T-helper 1 cell treated with Interleukin-12 subunit alpha and Interleukin-12 subunit beta and Interleukin-4 antibody, amounts not matched to agents 30 ng/mL and 1 ng/mL, for 36 hours (primary cell): ENCODE measurements at regions not wholly inside any gene's neighbourhood (a gene's known extent, or its start where the extent isn't known, plus 50 kb on each side); places are given as distances from the start of the nearest gene placed in this dataset.

Experiments
- intact Hi-C: fragments of 100-400 bp; cut with micrococcal nuclease; formaldehyde crosslinking; loops from one replicate; pipeline ENCODE4 v1.15.1; 2024

- intact Hi-C loops = no loop called here
These were observed 59.1 kb downstream of the BOD1 start for GRCh38 chr5:173557123-173557903.

GRCh38 chr5:173556142-173557028 lies 60.1 kb downstream of the BOD1 start:
- intact Hi-C loops = no loop called here

DNA sequence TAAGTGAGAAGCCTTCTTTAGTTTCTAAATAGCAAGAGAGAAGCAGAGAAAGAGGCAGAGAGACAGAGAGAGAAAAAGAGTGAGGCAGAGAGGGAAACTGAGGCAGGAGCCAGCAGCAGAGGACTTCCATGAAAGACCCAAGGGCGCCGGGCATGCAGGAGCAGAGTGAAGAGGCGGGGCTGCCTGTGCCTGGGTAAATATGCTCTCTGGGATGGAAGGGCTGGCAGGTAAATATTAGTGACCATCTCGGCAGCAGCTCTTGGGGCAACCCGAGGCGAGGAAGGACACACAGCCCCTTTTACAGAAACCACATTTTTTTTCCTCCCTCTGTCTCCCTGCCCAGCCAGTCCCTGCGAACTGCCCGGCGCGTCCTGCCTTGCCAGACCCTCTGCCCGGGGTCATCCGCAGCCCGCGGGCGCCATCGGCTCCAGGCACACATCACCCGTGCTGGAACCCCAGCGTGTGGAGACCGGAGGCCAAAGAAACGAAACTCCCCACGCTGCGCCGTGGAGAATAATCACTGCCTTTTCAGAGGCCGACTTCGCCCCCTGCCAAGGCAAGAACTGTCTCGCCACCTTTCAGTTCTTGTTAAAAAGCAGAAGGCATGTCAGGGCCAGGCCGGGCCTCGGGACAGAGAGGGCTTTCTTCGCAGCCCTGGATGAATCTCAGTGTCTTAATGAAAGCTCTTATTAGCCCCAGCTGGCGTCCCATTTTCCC lies 61.3 kb downstream of the BOD1 start:
- intact Hi-C loops = no loop called here

- intact Hi-C loops = no loop called here
These were observed 62.2 kb downstream of the BOD1 start for GRCh38 chr5:173554038-173554955.

- intact Hi-C loops = no loop called here
These were observed 65.8 kb downstream of the BOD1 start for GRCh38 chr5:173550641-173551040.

- intact Hi-C loops = no loop called here
These were observed 66.8 kb downstream of the BOD1 start for GRCh38 chr5:173549644-173550043.

DNA sequence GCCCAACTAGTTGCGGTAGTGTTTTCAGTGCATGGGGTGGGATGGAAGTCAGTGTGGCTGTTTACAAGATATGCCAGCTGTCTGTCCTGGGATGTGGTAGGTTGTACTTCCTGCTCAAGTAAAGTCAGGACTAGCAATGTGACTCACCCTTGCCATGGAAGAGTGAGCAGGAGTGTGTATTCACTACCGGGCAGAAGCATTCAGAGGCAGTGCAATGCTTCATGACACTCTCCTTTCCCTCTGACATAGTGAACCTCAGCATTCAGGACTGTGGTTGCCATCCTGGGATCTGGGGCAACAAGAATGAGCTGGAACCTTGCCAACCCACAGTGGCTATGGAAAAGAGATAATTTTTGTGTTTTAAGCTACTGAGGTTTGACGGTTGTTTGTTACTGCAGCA lies 68.9 kb downstream of the BOD1 start:
- intact Hi-C loops = no loop called here

- intact Hi-C loops = no loop called here
These were observed 73.5 kb downstream of the BOD1 start for GRCh38 chr5:173542964-173543363.

GRCh38 chr5:173542159-173542558 lies 74.3 kb downstream of the BOD1 start:
- intact Hi-C loops = no loop called here

DNA sequence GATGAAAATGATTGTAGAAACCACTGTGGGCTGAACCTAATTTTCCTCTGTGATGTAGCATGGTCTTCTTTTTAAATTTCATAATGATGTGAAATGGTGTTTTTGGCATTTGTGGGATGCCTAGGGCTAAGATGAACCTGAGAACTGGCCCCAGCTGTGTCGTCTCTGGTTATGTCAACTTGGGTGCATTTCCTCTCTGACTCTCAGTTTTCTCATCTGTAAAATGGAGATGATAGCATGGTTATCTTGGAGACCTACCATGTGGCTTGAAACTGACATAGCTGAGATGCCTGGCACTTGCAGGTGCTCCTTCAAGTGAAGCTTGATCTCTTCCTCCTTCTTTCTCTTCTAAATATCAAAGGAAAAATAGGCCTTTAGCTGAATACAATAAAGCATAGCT lies 77.8 kb downstream of the BOD1 start:
- intact Hi-C loops = no loop called here

DNA sequence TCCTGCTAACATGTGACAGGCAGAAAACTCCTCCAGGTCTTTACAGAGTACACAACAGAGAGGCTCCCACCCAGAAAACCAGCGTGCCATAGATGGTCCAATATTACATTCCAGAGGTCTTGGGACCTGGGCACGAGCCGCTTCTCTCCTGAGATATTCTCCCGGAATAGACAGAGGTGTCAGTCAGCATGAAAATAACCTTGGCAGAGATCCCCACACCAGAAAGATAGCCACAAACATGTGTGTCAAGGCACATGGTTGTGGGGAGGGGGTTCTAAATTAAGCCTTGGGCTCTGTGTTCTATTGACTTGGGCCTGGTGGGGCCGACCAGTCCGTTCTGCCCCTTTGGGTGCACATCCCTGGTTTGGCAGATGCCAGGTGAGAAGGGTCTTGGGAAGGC lies 78.4 kb downstream of the BOD1 start:
- intact Hi-C loops = no loop called here

- intact Hi-C loops = no loop called here
These were observed 79.2 kb downstream of the BOD1 start for GRCh38 chr5:173537228-173537627.

DNA sequence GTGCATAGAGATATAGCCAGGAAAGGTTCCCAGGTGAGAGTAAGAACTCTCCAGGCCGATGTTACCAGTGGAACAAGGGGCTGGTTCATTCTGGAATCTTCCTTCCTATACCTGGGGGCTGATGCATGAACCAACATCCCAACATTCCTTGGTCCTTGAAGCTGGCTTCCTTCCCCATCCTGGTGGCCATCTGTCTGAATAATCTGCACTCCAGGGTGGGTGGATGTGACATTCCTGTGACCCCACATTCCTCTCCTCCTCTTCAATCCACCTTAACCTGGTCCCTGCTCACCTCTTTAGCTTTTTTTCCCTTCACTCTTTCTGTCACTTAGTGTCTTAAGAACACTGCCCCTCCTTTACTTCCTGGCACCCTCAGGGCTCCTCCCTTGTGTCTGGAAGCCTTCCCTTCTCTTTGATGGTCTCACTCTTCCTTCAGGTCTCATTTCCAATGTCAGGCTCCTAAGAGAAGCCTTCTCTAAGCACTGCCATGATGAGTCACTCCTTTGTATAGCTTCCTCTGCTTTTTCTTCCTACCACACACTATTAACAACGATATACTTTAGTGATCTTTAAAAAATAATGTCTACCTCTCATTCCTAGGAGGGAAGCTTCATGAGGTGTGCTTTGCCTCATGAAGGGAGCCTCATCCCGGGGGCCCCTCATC lies 80.3 kb downstream of the BOD1 start:
- intact Hi-C loops = no loop called here

- intact Hi-C loops = no loop called here
These were observed 81.1 kb downstream of the BOD1 start for GRCh38 chr5:173535166-173535975.

DNA sequence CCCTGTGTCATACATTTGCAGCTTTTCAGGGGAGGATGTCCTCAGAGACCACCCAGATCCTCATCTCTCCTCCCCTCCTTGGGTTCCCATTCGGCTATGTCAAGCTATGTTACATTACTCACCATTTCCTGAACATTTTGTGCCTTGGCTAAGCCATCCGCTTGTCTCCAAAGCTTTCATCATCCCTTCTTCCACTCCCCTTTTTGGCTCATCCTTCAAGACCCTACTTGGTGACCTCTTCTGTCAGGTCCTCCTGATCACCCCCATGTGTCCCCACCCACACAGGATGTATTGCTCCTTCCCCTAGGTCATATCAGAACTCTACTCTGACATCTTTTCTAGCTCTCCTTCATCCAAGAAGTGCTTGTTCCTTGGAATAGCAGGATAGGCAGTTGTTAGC lies 81.8 kb downstream of the BOD1 start:
- intact Hi-C loops = no loop called here

DNA sequence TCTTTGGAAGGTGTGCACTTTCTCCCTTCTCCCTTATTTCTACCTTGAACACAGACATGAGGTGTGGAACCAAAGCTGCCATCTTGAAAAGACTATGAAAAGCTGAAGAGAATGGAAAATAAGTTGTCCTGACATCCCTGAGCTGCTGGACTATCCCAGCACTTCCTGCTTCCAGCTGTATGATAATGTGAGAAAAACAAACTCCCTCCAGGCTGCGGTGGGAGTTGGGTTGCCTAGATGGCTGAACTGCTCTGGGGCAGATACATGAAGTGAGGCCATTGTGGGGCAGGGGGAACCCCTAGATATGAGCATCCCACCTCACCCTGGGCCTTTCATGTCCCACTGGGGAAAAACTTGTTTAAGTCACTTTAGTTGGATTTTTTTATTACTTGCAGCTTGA lies 82.4 kb downstream of the BOD1 start:
- intact Hi-C loops = no loop called here

GRCh38 chr5:173532689-173533250 lies 83.7 kb downstream of the BOD1 start:
- intact Hi-C loops = no loop called here

GRCh38 chr5:173531863-173532262 lies 84.6 kb downstream of the BOD1 start:
- intact Hi-C loops = no loop called here

DNA sequence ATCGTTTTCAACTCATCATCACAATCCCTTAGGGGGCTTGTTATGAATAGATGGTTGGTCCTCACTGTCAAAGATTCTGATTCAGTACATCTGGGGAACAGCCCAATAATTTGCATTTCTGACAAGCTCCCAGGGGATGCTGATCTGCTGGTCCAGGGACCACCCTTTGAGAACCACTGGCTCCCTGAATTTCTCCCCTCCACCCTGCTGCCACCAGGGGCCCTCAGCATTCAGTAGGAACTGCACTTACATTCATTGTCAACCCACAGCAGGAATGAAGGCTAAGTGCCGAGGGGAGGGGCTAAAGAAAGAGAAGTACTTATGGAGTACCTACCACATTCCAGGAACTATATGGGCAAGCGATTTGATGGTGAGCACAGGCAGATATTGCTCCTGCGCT lies 85.9 kb downstream of the BOD1 start:
- intact Hi-C loops = no loop called here
